GM06990 (cell line): ENCODE measurements at regions not wholly inside any gene's neighbourhood (a gene's known extent, or its start where the extent isn't known, plus 50 kb on each side); places are given as distances from the start of the nearest gene placed in this dataset.

Experiments used
- DNase-seq: peaks from one replicate; pipeline ENCODE4 v3.0.0-alpha.2; 2011; ENCODE audit not compliant: insufficient read length; ENCODE audit errors: extremely low read depth
- H3K27me3 ChIP-seq: replicated peaks from 2 replicates; pipeline ENCODE4 v1.6.0; 2011; ENCODE audit warnings: low read length; ENCODE audit not compliant: control insufficient read depth, insufficient read depth
- H3K36me3 ChIP-seq: 2 replicates; pipeline ENCODE4 v1.5.1; 2011; ENCODE audit warnings: low read length; ENCODE audit not compliant: control insufficient read depth, insufficient read depth
- H3K4me3 ChIP-seq: replicated peaks from 2 replicates; pipeline ENCODE4 v1.5.1; 2011; ENCODE audit warnings: low read depth, mild to moderate bottlenecking, control low read depth, low read length
- CTCF ChIP-seq: IDR thresholded peaks from 2 replicates; pipeline ENCODE4 v1.5.1; 2011; ENCODE audit warnings: low read length, control low read depth, mild to moderate bottlenecking, inconsistent platforms; ENCODE audit not compliant: insufficient read depth, poor library complexity, severe bottlenecking

DNA sequence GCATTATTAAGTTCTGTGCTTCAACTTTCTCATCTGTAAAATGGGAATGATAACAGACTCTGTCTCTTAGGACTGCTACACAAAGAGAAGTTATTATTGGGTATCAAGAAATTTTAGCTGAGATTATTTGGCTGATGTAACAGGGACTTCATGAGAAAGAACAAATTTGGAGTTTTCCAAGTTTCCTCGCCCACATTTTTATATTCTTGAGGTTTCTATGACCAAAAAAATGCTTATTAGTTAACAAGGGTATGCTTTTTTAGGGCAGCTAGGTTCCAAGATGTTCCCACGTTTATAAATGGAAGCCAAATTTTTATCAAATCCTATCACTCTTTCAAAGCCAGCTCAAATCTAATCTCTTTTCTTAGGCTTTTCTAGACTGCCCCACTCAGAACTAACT lies 50.6 kb upstream of the C3orf80 start:
- H3K4me3 ChIP-seq = no peak overlapping the region
- no peaks in the 10 kb centered on the region for H3K36me3 ChIP-seq
- DNase-seq = no peak
- no peaks in the 10 kb centered on the region for H3K27me3 ChIP-seq
- no peak for TF ChIP-seq CTCF
